Neuronal stem cell (in vitro differentiated cells): ENCODE measurements at regions not wholly inside any gene's neighbourhood (a gene's known extent, or its start where the extent isn't known, plus 50 kb on each side); places are given as distances from the start of the nearest gene placed in this dataset.

Experiments
- DNase-seq: peaks from one replicate; pipeline ENCODE4 v3.0.0-alpha.2; 2013; ENCODE audit warnings: low spot score
- H2AFZ ChIP-seq: one replicate; pipeline ENCODE4 v1.6.1; 2013; ENCODE audit warnings: mild to moderate bottlenecking, low read length, inconsistent platforms
- H2AK5ac ChIP-seq: 2 replicates; pipeline ENCODE4 v1.6.1; 2013; ENCODE audit warnings: low read depth, mild to moderate bottlenecking, inconsistent platforms, low read length, moderate library complexity, mixed read lengths
- H2BK120ac ChIP-seq: 2 replicates; pipeline ENCODE4 v1.6.1; 2013; ENCODE audit warnings: low read depth, mild to moderate bottlenecking, inconsistent platforms, low read length, moderate library complexity, mixed read lengths
- H2BK12ac ChIP-seq: one replicate; pipeline ENCODE4 v1.6.1; 2013; ENCODE audit warnings: low read length, inconsistent platforms
- H2BK15ac ChIP-seq: 2 replicates; pipeline ENCODE4 v1.6.1; 2013; ENCODE audit warnings: mild to moderate bottlenecking, low read length, inconsistent platforms, mixed read lengths
- H2BK5ac ChIP-seq: one replicate; pipeline ENCODE4 v1.6.1; 2013; ENCODE audit warnings: inconsistent platforms, mild to moderate bottlenecking, low read length, moderate library complexity
- H3K14ac ChIP-seq: one replicate; pipeline ENCODE4 v1.6.1; 2013; ENCODE audit warnings: low read length, inconsistent platforms
- H3K18ac ChIP-seq: 2 replicates; pipeline ENCODE4 v1.6.1; 2013; ENCODE audit warnings: low read length, inconsistent platforms
- H3K23ac ChIP-seq: 2 replicates; pipeline ENCODE4 v1.6.1; 2013; ENCODE audit warnings: low read depth, mild to moderate bottlenecking, mixed read lengths, low read length, inconsistent platforms; ENCODE audit not compliant: poor library complexity
- H3K27ac ChIP-seq: replicated peaks from 3 replicates; pipeline ENCODE4 v1.5.1; 2013; ENCODE audit warnings: low read length, inconsistent platforms
- H3K27me3 ChIP-seq, 3 experiments: 2 replicates each; pipeline ENCODE4 v1.6.1; 2013; ENCODE audit warnings: low read length in 3 of 3, mild to moderate bottlenecking in 2 of 3, inconsistent platforms in 1 of 3, low read depth in 1 of 3, mixed read lengths in 1 of 3, moderate library complexity in 1 of 3; ENCODE audit not compliant: control insufficient read depth in 3 of 3, insufficient read depth in 3 of 3
- H3K36me3 ChIP-seq, 2 donors: replicated peaks in 1 of 2; 2 replicates each; pipeline ENCODE4 v1.6.1; 2013; ENCODE audit warnings: low read length in 2 of 2; ENCODE audit not compliant: control insufficient read depth in 2 of 2, insufficient read depth in 2 of 2
- H3K4ac ChIP-seq: 2 replicates; pipeline ENCODE4 v1.6.1; 2013; ENCODE audit warnings: inconsistent platforms, mild to moderate bottlenecking, low read length, moderate library complexity
- H3K4me1 ChIP-seq, 2 donors: 1 replicate in 1 of 2; 2 replicates in 1 of 2; pipeline ENCODE4 v1.6.1; 2013; ENCODE audit warnings: low read length in 2 of 2, low read depth in 1 of 2; ENCODE audit not compliant: control insufficient read depth in 2 of 2, insufficient read depth in 1 of 2
- H3K4me2 ChIP-seq: one replicate; pipeline ENCODE4 v1.6.1; 2013; ENCODE audit warnings: mild to moderate bottlenecking, low read length, inconsistent platforms; ENCODE audit not compliant: insufficient read depth, poor library complexity, severe bottlenecking
- H3K4me3 ChIP-seq, 2 donors: 2 replicates each; pipeline ENCODE4 v1.5.1; 2013; ENCODE audit warnings: low read length in 2 of 2, mild to moderate bottlenecking in 2 of 2, inconsistent platforms in 1 of 2, moderate library complexity in 1 of 2
- H3K79me1 ChIP-seq: one replicate; pipeline ENCODE4 v1.6.1; 2013; ENCODE audit warnings: low read depth, mild to moderate bottlenecking, inconsistent platforms, low read length, moderate library complexity
- H3K9ac ChIP-seq: one replicate; pipeline ENCODE4 v1.6.1; 2013; ENCODE audit warnings: mild to moderate bottlenecking, low read depth, low read length, inconsistent platforms; ENCODE audit not compliant: poor library complexity
- H3K9me3 ChIP-seq, 2 donors: replicated peaks in 1 of 2; 2 replicates each; pipeline versions ENCODE3 to v1.6.1; 2013; ENCODE audit warnings: low read length in 2 of 2, mild to moderate bottlenecking in 2 of 2, inconsistent platforms in 1 of 2, low read depth in 1 of 2, mixed read lengths in 1 of 2, moderate library complexity in 1 of 2; ENCODE audit not compliant: control insufficient read depth in 2 of 2, insufficient read depth in 1 of 2
- H4K8ac ChIP-seq: one replicate; pipeline ENCODE4 v1.6.1; 2013; ENCODE audit warnings: low read depth, mild to moderate bottlenecking, inconsistent platforms, low read length, moderate library complexity
- H4K91ac ChIP-seq: one replicate; pipeline ENCODE4 v1.6.1; 2013; ENCODE audit warnings: low read length, low read depth, mild to moderate bottlenecking, inconsistent platforms; ENCODE audit not compliant: poor library complexity
- WGBS, 2 donors: extraction: QIAGEN DNeasy Blood & Tissue Kit; methylation state at CpG; one replicate each; pipeline ENCODE4 v1.1.7; 2013; ENCODE audit warnings: missing lambda C conversion rate in 2 of 2, mixed read lengths in 1 of 2; ENCODE audit not compliant: insufficient read length in 2 of 2, insufficient replicate concordance in 1 of 2; ENCODE audit errors: extremely low coverage in 2 of 2; 5-methylcytosine and 5-hydroxymethylcytosine counted together

- Histone ChIP-seq H2BK120ac (no peak overlapping the region), H2BK15ac (no peak overlapping the region), H3K4ac (no peak overlapping the region), H3K9me3 (peaks cover 0 to 2% of the 10 kb centered on the region in 2 donors), H3K23ac (no peak overlapping the region), H2AK5ac (no peak overlapping the region), H3K4me3 (no peak overlapping the region), H4K91ac (no peak overlapping the region), H2BK12ac (no peak overlapping the region), H3K18ac (no peak overlapping the region), H3K9ac (no peak overlapping the region), H2AFZ (no peak overlapping the region), H3K4me2 (no peak overlapping the region), H2BK5ac (no peak overlapping the region), H3K79me1 (no peaks in the 10 kb centered on the region), H3K14ac (no peak overlapping the region), H3K27ac (no peak overlapping the region), H3K27me3 (no peaks in the 10 kb centered on the region), H4K8ac (no peak overlapping the region), H3K36me3 (no peaks in the 10 kb centered on the region), H3K4me1 (peaks cover 5 to 9% of the 10 kb centered on the region in 2 donors)
- no peak for DNase-seq
- WGBS, 2 donors, result no CpG with 5 or more reads among the region's 2 CpGs
These were observed 364.2 kb downstream of the TMEM232 start for GRCh38 chr5:110362261-110362660.

GRCh38 chr5:110366716-110367115 is 359.8 kb downstream of the TMEM232 start:
- no peak overlapping the region for H2BK120ac ChIP-seq
- H2AK5ac ChIP-seq, result no peak overlapping the region
- DNase-seq, result no peak
- no peak overlapping the region for H2BK5ac ChIP-seq
- peaks cover 2 to 7% of the 10 kb centered on the region in 2 donors for H3K9me3 ChIP-seq
- H3K27ac ChIP-seq, result no peak overlapping the region
- H4K8ac ChIP-seq, result no peak overlapping the region
- no peak overlapping the region for H4K91ac ChIP-seq
- peaks cover 2 to 5% of the 10 kb centered on the region in 2 donors for H3K4me1 ChIP-seq
- no peak overlapping the region for H3K4me2 ChIP-seq
- H3K14ac ChIP-seq, result no peak overlapping the region
- H3K23ac ChIP-seq, result no peak overlapping the region
- H3K27me3 ChIP-seq, result no peaks in the 10 kb centered on the region
- H3K36me3 ChIP-seq, result no peaks in the 10 kb centered on the region
- no CpG with 5 or more reads among the region's 3 CpGs for WGBS, 2 donors
- H2AFZ ChIP-seq, result no peak overlapping the region
- H3K79me1 ChIP-seq, result no peaks in the 10 kb centered on the region
- no peak overlapping the region for H3K4me3 ChIP-seq
- H3K4ac ChIP-seq, result no peak overlapping the region
- H2BK15ac ChIP-seq, result no peak overlapping the region
- peak overlapping the region; percentile 67 for H3K18ac ChIP-seq
- H2BK12ac ChIP-seq, result no peak overlapping the region
- H3K9ac ChIP-seq, result no peak overlapping the region
